ENCODE measurements at regions not wholly inside any gene's neighbourhood (a gene's known extent, or its start where the extent isn't known, plus 50 kb on each side); places are given as distances from the start of the nearest gene placed in this dataset.

- no peaks in the 10 kb centered on the region for H3K36me3 ChIP-seq (ENCODE audit: control insufficient read depth, insufficient read depth, low read length)
- no peak overlapping the region for H3K27ac ChIP-seq (ENCODE audit: low read depth, low read length, severe bottlenecking)
- no peak overlapping the region for H3K4me3 ChIP-seq (ENCODE audit: extremely low read depth, insufficient read depth, low read length, poor library complexity, severe bottlenecking)
- 81 to 89% methylated on average over 4 to 5 of the region's 6 CpGs for WGBS, 2 experiments (ENCODE audit: insufficient coverage in 2 of 2)
- no peaks in the 10 kb centered on the region for H3K4me1 ChIP-seq (ENCODE audit: control insufficient read depth, insufficient read depth, low read length, poor library complexity, severe bottlenecking)
- peaks cover 2% of the 10 kb centered on the region for H3K9me3 ChIP-seq (ENCODE audit: control insufficient read depth, low read length)
Measured at GRCh38 chr16:20221208-20221607, 106.1 kb downstream of the GP2 start.

GRCh38 chr16:20218093-20218492, 109.2 kb downstream of the GP2 start:
- Histone ChIP-seq H3K9me3 (ENCODE audit: control insufficient read depth, low read length) (no peaks in the 10 kb centered on the region), H3K4me1 (ENCODE audit: control insufficient read depth, insufficient read depth, low read length, poor library complexity, severe bottlenecking) (no peaks in the 10 kb centered on the region), H3K36me3 (ENCODE audit: control insufficient read depth, insufficient read depth, low read length) (no peaks in the 10 kb centered on the region), H3K4me3 (ENCODE audit: extremely low read depth, insufficient read depth, low read length, poor library complexity, severe bottlenecking) (no peak overlapping the region), H3K27ac (ENCODE audit: low read depth, low read length, severe bottlenecking) (no peak overlapping the region)
- 87 to 100% methylated on average over 1 of the region's 1 CpG for WGBS, 2 experiments (ENCODE audit: insufficient coverage in 2 of 2)

- WGBS, 2 experiments (ENCODE audit: insufficient coverage in 2 of 2), result 85 to 90% methylated on average over 5 to 10 of the region's 15 CpGs
- H3K27ac ChIP-seq (ENCODE audit: low read depth, low read length, severe bottlenecking), result no peak overlapping the region
- no peaks in the 10 kb centered on the region for H3K36me3 ChIP-seq (ENCODE audit: control insufficient read depth, insufficient read depth, low read length)
- H3K9me3 ChIP-seq (ENCODE audit: control insufficient read depth, low read length), result no peaks in the 10 kb centered on the region
- no peak overlapping the region for H3K4me3 ChIP-seq (ENCODE audit: extremely low read depth, insufficient read depth, low read length, poor library complexity, severe bottlenecking)
- H3K4me1 ChIP-seq (ENCODE audit: control insufficient read depth, insufficient read depth, low read length, poor library complexity, severe bottlenecking), result no peaks in the 10 kb centered on the region
Measured at GRCh38 chr16:20216591-20217217, 110.6 kb downstream of the GP2 start.

- Histone ChIP-seq H3K4me3 (ENCODE audit: extremely low read depth, insufficient read depth, low read length, poor library complexity, severe bottlenecking) (no peak overlapping the region), H3K36me3 (ENCODE audit: control insufficient read depth, insufficient read depth, low read length) (no peaks in the 10 kb centered on the region), H3K9me3 (ENCODE audit: control insufficient read depth, low read length) (no peaks in the 10 kb centered on the region), H3K27ac (ENCODE audit: low read depth, low read length, severe bottlenecking) (no peak overlapping the region), H3K4me1 (ENCODE audit: control insufficient read depth, insufficient read depth, low read length, poor library complexity, severe bottlenecking) (no peaks in the 10 kb centered on the region)
- WGBS, 2 experiments (ENCODE audit: insufficient coverage in 2 of 2), result 80% methylated on average over 1 of the region's 2 CpGs; no CpG with 5 or more reads in 1 of the 2 experiments
Measured at GRCh38 chr16:20214401-20214800, 112.9 kb downstream of the GP2 start.

GRCh38 chr16:20203272-20203671, 124.0 kb downstream of the GP2 start:
- H3K27ac ChIP-seq (ENCODE audit: low read depth, low read length, severe bottlenecking), result no peak overlapping the region
- H3K4me1 ChIP-seq (ENCODE audit: control insufficient read depth, insufficient read depth, low read length, poor library complexity, severe bottlenecking), result no peaks in the 10 kb centered on the region
- 80 to 100% methylated on average over 4 to 5 of the region's 6 CpGs for WGBS, 2 experiments (ENCODE audit: insufficient coverage in 2 of 2)
- H3K9me3 ChIP-seq (ENCODE audit: control insufficient read depth, low read length), result no peaks in the 10 kb centered on the region
- H3K36me3 ChIP-seq (ENCODE audit: control insufficient read depth, insufficient read depth, low read length), result no peaks in the 10 kb centered on the region
- no peak overlapping the region for H3K4me3 ChIP-seq (ENCODE audit: extremely low read depth, insufficient read depth, low read length, poor library complexity, severe bottlenecking)

- H3K27ac ChIP-seq (ENCODE audit: low read depth, low read length, severe bottlenecking), result no peak overlapping the region
- H3K4me1 ChIP-seq (ENCODE audit: control insufficient read depth, insufficient read depth, low read length, poor library complexity, severe bottlenecking), result no peaks in the 10 kb centered on the region
- no peaks in the 10 kb centered on the region for H3K9me3 ChIP-seq (ENCODE audit: control insufficient read depth, low read length)
- no peak overlapping the region for H3K4me3 ChIP-seq (ENCODE audit: extremely low read depth, insufficient read depth, low read length, poor library complexity, severe bottlenecking)
- H3K36me3 ChIP-seq (ENCODE audit: control insufficient read depth, insufficient read depth, low read length), result no peaks in the 10 kb centered on the region
- WGBS, 2 experiments (ENCODE audit: insufficient coverage in 2 of 2), result 86 to 100% methylated on average over 3 of the region's 3 CpGs
Measured at GRCh38 chr16:20202747-20203146, 124.6 kb downstream of the GP2 start.

GRCh38 chr16:20192801-20193200, 119.1 kb upstream of the GPR139 start:
- H3K4me1 ChIP-seq (ENCODE audit: control insufficient read depth, insufficient read depth, low read length, poor library complexity, severe bottlenecking), result no peaks in the 10 kb centered on the region
- WGBS, 2 experiments (ENCODE audit: insufficient coverage in 2 of 2), result 78% methylated on average over 1 of the region's 1 CpG; no CpG with 5 or more reads in 1 of the 2 experiments
- H3K9me3 ChIP-seq (ENCODE audit: control insufficient read depth, low read length), result no peaks in the 10 kb centered on the region
- no peak overlapping the region for H3K4me3 ChIP-seq (ENCODE audit: extremely low read depth, insufficient read depth, low read length, poor library complexity, severe bottlenecking)
- H3K27ac ChIP-seq (ENCODE audit: low read depth, low read length, severe bottlenecking), result no peak overlapping the region
- no peaks in the 10 kb centered on the region for H3K36me3 ChIP-seq (ENCODE audit: control insufficient read depth, insufficient read depth, low read length)

- Histone ChIP-seq H3K4me1 (ENCODE audit: control insufficient read depth, insufficient read depth, low read length, poor library complexity, severe bottlenecking) (no peaks in the 10 kb centered on the region), H3K36me3 (ENCODE audit: control insufficient read depth, insufficient read depth, low read length) (no peaks in the 10 kb centered on the region), H3K27ac (ENCODE audit: low read depth, low read length, severe bottlenecking) (no peak overlapping the region), H3K4me3 (ENCODE audit: extremely low read depth, insufficient read depth, low read length, poor library complexity, severe bottlenecking) (no peak overlapping the region), H3K9me3 (ENCODE audit: control insufficient read depth, low read length) (no peaks in the 10 kb centered on the region)
Measured at GRCh38 chr16:20191566-20191965, 117.9 kb upstream of the GPR139 start.

- H3K36me3 ChIP-seq (ENCODE audit: control insufficient read depth, insufficient read depth, low read length), result no peaks in the 10 kb centered on the region
- H3K27ac ChIP-seq (ENCODE audit: low read depth, low read length, severe bottlenecking), result no peak overlapping the region
- WGBS, 2 experiments (ENCODE audit: insufficient coverage in 2 of 2), result 81 to 85% methylated on average over 1 to 2 of the region's 3 CpGs
- H3K4me3 ChIP-seq (ENCODE audit: extremely low read depth, insufficient read depth, low read length, poor library complexity, severe bottlenecking), result no peak overlapping the region
- no peaks in the 10 kb centered on the region for H3K4me1 ChIP-seq (ENCODE audit: control insufficient read depth, insufficient read depth, low read length, poor library complexity, severe bottlenecking)
- no peaks in the 10 kb centered on the region for H3K9me3 ChIP-seq (ENCODE audit: control insufficient read depth, low read length)
Measured at GRCh38 chr16:20181949-20182348, 108.3 kb upstream of the GPR139 start.

- 87 to 96% methylated on average over 4 of the region's 4 CpGs for WGBS, 2 experiments (ENCODE audit: insufficient coverage in 2 of 2)
- Histone ChIP-seq H3K9me3 (ENCODE audit: control insufficient read depth, low read length) (no peaks in the 10 kb centered on the region), H3K4me3 (ENCODE audit: extremely low read depth, insufficient read depth, low read length, poor library complexity, severe bottlenecking) (no peak overlapping the region), H3K4me1 (ENCODE audit: control insufficient read depth, insufficient read depth, low read length, poor library complexity, severe bottlenecking) (no peaks in the 10 kb centered on the region), H3K36me3 (ENCODE audit: control insufficient read depth, insufficient read depth, low read length) (no peaks in the 10 kb centered on the region), H3K27ac (ENCODE audit: low read depth, low read length, severe bottlenecking) (no peak overlapping the region)
Measured at GRCh38 chr16:20181416-20181815, 107.7 kb upstream of the GPR139 start.

- WGBS, 2 experiments (ENCODE audit: insufficient coverage in 2 of 2), result 87 to 93% methylated on average over 3 to 4 of the region's 5 CpGs
- no peaks in the 10 kb centered on the region for H3K36me3 ChIP-seq (ENCODE audit: control insufficient read depth, insufficient read depth, low read length)
- H3K9me3 ChIP-seq (ENCODE audit: control insufficient read depth, low read length), result no peaks in the 10 kb centered on the region
Measured at GRCh38 chr16:20178297-20178696, 104.6 kb upstream of the GPR139 start.

More at GRCh38 chr16:20178297-20178696, 104.6 kb upstream of the GPR139 start:
- no peak overlapping the region for H3K4me3 ChIP-seq (ENCODE audit: extremely low read depth, insufficient read depth, low read length, poor library complexity, severe bottlenecking)
- H3K4me1 ChIP-seq (ENCODE audit: control insufficient read depth, insufficient read depth, low read length, poor library complexity, severe bottlenecking), result peaks cover 2% of the 10 kb centered on the region
- H3K27ac ChIP-seq (ENCODE audit: low read depth, low read length, severe bottlenecking), result no peak overlapping the region

All from mesodermal cell (in vitro differentiated cells).